Activated naive CD8-positive, alpha-beta T cell (primary cell): ENCODE measurements at regions not wholly inside any gene's neighbourhood (a gene's known extent, or its start where the extent isn't known, plus 50 kb on each side); places are given as distances from the start of the nearest gene placed in this dataset.

Experiments
- H3K27ac Mint-ChIP-seq: one replicate; pipeline ENCODE4 v1.8.0; 2021; ENCODE audit warnings: mixed read lengths
- H3K27me3 Mint-ChIP-seq: one replicate; pipeline ENCODE4 v1.8.0; 2021; ENCODE audit warnings: mixed read lengths
- H3K36me3 Mint-ChIP-seq: one replicate; pipeline ENCODE4 v1.8.0; 2021; ENCODE audit warnings: mixed read lengths
- H3K4me1 Mint-ChIP-seq: one replicate; pipeline ENCODE4 v1.8.0; 2021; ENCODE audit warnings: low read depth, mixed read lengths
- H3K4me3 Mint-ChIP-seq: one replicate; pipeline ENCODE4 v1.8.0; 2021; ENCODE audit warnings: mild to moderate bottlenecking, mixed read lengths
- H3K9me3 Mint-ChIP-seq: one replicate; pipeline ENCODE4 v1.8.0; 2021; ENCODE audit warnings: low read depth, mixed read lengths

- Mint-ChIP-seq H3K27ac (no peak overlapping the region), H3K4me1 (peaks cover 6% of the 10 kb centered on the region), H3K9me3 (no peaks in the 10 kb centered on the region), H3K4me3 (no peak overlapping the region), H3K27me3 (peaks cover 27% of the 10 kb centered on the region), H3K36me3 (no peaks in the 10 kb centered on the region)
These were observed 145.7 kb upstream of the GLI2 start for GRCh38 chr2:120589771-120590608.

DNA sequence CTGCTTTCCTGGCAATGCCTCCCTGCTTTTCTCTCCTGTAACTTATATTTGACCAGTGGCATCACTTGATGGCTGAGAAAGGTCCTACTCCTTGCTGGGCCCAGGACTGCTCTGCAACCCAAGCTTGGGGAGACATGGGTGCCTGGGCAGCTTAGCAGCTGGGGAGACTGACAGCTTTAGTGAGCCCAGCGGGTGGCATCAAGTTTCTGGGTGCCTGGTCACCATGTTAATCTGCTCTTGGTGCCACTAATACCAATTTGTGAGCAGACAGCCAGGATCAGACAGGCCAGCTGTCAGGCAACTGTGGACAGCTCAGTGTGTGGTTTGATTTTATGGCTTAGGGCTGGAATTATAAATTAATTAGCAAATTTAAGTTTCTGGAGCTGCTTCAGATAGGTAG, 144.8 kb upstream of the GLI2 start:
- H3K27ac Mint-ChIP-seq: no peak overlapping the region
- no peak overlapping the region for H3K4me3 Mint-ChIP-seq
- no peaks in the 10 kb centered on the region for H3K9me3 Mint-ChIP-seq

DNA sequence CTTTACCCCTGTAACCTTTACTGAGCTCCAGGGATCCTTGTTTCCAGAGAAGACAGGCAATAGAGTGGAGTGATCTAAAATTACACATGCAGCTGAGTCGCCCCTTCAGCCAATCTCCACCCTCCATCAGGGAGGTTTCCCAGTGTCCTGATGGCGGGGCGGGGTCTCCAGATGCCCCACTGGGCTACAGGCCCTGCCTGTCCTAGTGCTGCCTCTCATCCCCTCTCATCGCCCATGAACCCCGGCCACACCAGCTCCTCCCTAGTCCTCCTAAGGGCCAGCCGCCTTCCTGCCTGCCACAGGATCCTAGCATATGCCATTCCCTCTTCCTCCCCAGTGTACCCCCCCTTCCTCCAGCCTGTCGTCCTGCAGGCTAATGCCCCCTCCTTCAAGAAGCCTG, 144.1 kb upstream of the GLI2 start:
- H3K4me1 Mint-ChIP-seq: peaks cover 4% of the 10 kb centered on the region
- no peak overlapping the region for H3K4me3 Mint-ChIP-seq
- no peak overlapping the region for H3K27ac Mint-ChIP-seq
- peaks cover 15% of the 10 kb centered on the region for H3K27me3 Mint-ChIP-seq
- H3K9me3 Mint-ChIP-seq: no peaks in the 10 kb centered on the region
- H3K36me3 Mint-ChIP-seq: no peaks in the 10 kb centered on the region

More for the DNA sequence above, 144.8 kb upstream of the GLI2 start:
- H3K27me3 Mint-ChIP-seq: peaks cover 19% of the 10 kb centered on the region
- peaks cover 6% of the 10 kb centered on the region for H3K4me1 Mint-ChIP-seq
- H3K36me3 Mint-ChIP-seq: no peaks in the 10 kb centered on the region

DNA sequence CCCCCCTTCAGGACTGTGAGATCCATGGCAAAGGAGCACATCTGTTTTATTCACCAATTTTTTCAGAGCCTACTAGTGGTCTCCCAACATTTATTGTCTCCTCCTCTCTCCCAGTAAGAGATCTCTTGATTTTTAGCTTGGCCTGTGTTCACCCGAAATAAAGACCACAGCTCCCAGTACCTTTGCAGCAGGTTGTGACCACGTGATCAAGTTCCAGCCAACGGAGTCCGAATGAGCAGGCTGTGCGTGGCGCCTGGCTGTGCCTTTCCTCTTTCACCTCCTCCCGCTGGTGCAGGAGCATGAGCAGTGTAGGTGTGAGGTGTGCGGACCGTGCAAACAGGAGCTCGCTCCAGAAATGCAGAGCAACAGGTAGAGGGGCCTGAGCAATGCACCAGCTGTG, 143.6 kb upstream of the GLI2 start:
- Mint-ChIP-seq H3K4me3 (no peak overlapping the region), H3K9me3 (no peaks in the 10 kb centered on the region), H3K27ac (no peak overlapping the region), H3K27me3 (peaks cover 13% of the 10 kb centered on the region), H3K4me1 (peaks cover 2% of the 10 kb centered on the region), H3K36me3 (no peaks in the 10 kb centered on the region)

DNA sequence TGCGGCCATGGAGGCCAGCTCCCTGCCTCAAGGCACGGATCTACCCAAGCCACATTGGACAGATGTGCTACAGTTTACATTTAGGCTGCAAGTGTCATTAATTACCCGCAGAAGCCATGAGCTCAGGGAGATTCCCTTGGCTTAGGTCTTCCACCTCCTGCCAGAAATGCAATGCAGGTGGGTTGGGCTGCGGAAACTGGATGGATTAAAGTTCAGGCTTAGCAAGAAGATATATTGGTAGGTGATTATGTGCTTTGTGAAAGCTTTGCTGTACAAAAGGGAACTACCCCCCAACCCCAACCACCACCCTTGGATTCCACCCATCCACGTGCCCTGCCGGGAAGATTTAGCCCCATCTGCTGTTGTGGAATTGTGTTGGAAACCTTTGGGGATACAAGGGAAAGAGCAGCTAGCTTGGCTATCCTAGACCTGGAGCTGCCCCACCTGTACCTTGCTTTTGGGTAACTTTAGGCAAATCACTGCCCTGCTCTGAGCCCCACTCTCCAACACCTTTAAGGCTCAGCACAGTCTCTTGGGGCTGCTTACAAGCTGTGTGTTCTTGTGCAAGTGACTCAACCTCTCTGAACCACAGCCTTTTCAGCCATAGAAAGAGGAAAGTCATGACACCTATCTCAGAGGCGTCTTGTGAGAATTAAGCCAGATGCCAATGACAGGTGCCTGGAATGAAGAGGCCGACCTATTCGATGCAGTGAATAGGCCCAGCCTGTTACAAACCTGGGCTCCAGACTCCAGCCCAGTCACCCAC, 141.6 kb upstream of the GLI2 start:
- H3K9me3 Mint-ChIP-seq: no peaks in the 10 kb centered on the region
- H3K4me3 Mint-ChIP-seq: no peak overlapping the region
- H3K27me3 Mint-ChIP-seq: peaks cover 6% of the 10 kb centered on the region
- no peaks in the 10 kb centered on the region for H3K36me3 Mint-ChIP-seq
- no peaks in the 10 kb centered on the region for H3K4me1 Mint-ChIP-seq
- no peak overlapping the region for H3K27ac Mint-ChIP-seq

DNA sequence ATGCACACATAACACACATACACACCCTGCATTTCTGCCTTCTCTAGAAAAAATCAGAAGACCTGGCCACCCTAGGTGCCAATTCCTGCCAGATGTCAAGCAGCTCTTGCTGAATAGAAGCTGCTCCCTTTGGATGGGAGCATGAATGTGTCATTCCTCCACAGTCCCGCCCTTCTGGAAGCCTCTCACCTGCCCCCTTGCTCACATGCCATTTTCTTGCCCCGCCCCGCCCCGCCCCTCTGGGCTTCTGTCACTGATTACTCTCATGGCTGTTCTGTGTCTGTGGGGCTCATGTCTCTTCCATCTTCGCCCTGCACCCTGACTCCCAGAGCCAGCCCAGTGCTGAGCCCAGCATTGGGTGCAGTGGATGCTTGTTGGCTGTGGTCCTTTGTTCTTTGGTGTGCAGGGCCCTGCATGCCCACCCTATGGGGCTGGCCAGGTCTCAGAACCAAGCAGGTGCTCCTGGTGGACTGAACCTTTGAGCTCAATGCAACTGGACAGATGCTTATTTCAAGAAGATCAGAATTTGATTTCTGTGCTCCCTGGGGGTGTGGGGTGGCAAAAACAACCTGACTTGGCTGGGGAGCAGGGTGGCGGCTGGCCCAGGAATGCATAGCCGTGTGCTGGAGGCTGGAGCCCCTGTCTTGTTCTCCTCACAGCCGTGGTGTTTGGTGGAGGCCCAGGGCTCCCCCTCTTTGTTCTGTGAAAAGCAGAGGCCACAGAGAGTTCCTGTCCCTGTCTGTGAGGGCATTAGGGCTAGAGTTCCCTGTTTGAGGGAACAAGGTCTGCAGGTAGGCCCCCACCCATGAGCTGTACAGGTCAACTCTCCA, 140.6 kb upstream of the GLI2 start:
- H3K27ac Mint-ChIP-seq: no peak overlapping the region

DNA sequence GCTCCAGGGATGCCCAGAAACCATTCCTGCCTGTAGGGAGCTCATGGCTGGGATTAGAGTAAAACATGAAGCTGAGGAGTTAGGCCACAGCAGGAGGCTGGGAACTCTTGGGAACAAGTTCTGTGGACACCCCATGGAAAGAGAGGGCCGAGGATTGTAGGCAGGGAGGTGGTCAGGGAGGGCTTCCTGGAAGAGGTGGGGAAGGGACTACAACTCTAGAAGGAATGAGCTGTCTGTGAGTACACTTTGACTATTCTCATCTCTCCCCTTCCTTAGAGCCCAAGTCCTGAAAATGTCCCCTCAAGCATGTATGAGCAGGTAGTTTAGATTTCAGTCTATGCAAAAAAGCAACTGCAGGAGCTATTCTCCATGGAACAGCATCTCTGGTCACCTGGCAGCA, 139.9 kb upstream of the GLI2 start:
- Mint-ChIP-seq H3K27me3 (no peaks in the 10 kb centered on the region), H3K9me3 (no peaks in the 10 kb centered on the region), H3K4me3 (no peak overlapping the region), H3K4me1 (no peaks in the 10 kb centered on the region), H3K36me3 (no peaks in the 10 kb centered on the region), H3K27ac (no peak overlapping the region)

More for the DNA sequence above, 140.6 kb upstream of the GLI2 start:
- peaks cover 1% of the 10 kb centered on the region for H3K27me3 Mint-ChIP-seq
- no peak overlapping the region for H3K4me3 Mint-ChIP-seq
- H3K36me3 Mint-ChIP-seq: no peaks in the 10 kb centered on the region
- no peaks in the 10 kb centered on the region for H3K4me1 Mint-ChIP-seq
- no peaks in the 10 kb centered on the region for H3K9me3 Mint-ChIP-seq

DNA sequence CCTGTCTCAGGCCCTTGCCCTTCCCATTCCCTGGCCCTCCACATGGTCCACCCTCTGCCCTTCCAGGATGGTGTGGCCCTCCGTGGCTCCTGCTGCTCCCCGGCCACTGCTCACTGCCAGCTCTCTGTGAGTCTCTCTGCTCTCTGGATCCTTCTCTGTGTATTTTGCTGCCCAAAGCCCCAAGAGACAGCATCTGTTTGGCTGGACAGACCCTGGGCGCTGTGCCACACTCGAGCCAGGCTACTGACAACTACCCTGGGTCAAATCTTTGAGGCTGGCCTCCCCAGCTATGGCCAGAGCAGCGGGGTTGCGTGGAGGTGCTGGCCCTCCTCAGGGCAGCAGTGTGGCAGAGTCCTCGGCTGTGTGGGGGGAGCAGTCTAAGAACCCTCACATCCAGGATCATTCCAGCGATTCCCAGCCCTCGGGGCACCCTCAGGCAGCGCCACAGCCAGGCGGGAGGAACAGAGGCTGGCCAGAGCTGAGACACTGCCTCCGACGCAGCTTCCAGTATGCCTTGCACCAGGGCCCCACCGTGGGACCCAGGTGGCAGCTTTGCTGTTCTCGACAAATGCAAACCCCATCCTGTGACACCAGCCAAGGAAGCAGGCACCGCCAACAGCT, 139.4 kb upstream of the GLI2 start:
- Mint-ChIP-seq H3K36me3 (no peaks in the 10 kb centered on the region), H3K27ac (no peak overlapping the region), H3K4me3 (no peak overlapping the region), H3K9me3 (no peaks in the 10 kb centered on the region), H3K27me3 (no peaks in the 10 kb centered on the region), H3K4me1 (no peaks in the 10 kb centered on the region)

DNA sequence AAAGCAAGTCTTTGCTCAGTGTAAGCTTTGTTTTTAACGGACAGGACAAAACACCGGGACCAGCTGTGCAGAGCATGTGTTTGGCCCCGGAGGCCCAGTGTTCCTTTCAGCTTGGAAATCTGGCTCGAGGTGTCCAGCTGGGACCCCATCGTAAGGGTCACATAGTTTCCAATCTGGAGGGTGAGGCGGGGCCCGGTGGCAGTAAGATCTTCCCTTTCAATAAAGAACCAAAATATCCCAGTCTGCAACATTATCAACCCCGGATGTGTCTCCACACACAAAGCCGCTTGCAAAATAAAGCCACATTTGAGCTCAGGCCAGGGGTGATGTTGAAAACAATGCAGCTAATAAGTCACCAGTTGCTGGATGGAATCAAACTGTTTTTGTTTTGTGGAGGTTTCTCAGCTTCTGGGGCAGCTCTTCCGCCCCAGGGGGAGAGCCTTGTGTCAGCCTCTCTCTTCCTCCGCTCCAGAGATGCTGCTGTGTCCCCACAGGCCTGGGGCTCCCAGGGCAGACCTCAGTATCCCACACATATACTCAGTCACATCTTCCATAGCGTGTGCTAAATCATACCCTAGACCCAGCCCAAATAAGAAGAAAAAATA, 138.6 kb upstream of the GLI2 start:
- Mint-ChIP-seq H3K27me3 (peaks cover under 1% of the 10 kb centered on the region), H3K9me3 (no peaks in the 10 kb centered on the region), H3K36me3 (no peaks in the 10 kb centered on the region), H3K4me3 (no peak overlapping the region), H3K27ac (no peak overlapping the region), H3K4me1 (no peaks in the 10 kb centered on the region)

- Mint-ChIP-seq H3K27ac (no peak overlapping the region), H3K4me3 (no peak overlapping the region), H3K4me1 (no peaks in the 10 kb centered on the region), H3K9me3 (no peaks in the 10 kb centered on the region), H3K36me3 (no peaks in the 10 kb centered on the region), H3K27me3 (peaks cover 1% of the 10 kb centered on the region)
These were observed 138.0 kb upstream of the GLI2 start for GRCh38 chr2:120597595-120598193.

- Mint-ChIP-seq H3K36me3 (no peaks in the 10 kb centered on the region), H3K9me3 (no peaks in the 10 kb centered on the region), H3K27me3 (peaks cover 1% of the 10 kb centered on the region), H3K27ac (no peak overlapping the region), H3K4me3 (no peak overlapping the region), H3K4me1 (no peaks in the 10 kb centered on the region)
These were observed 137.3 kb upstream of the GLI2 start for GRCh38 chr2:120598416-120598815.

GRCh38 chr2:120599072-120599471, 136.6 kb upstream of the GLI2 start:
- Mint-ChIP-seq H3K36me3 (no peaks in the 10 kb centered on the region), H3K4me3 (no peak overlapping the region), H3K27me3 (peaks cover 1% of the 10 kb centered on the region), H3K9me3 (no peaks in the 10 kb centered on the region), H3K27ac (no peak overlapping the region), H3K4me1 (no peaks in the 10 kb centered on the region)

DNA sequence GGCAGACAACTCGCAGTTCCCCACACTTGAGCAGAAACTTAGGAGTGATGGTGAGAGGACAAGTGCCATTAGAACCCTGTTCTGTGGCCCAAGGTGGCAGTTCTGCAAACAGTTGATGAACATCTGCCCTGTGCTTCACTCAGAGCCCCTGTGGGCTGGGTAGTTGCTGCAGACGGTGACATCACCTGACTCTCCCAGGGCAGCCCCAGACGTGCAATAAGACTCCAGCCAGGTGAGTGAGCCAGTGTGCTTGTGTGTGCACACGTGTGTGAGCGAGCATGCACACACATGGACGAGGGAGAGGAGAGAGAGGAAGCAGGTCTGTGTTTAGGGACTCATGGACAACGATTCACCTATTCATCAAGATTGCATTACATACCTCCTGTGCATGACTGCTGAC, 136.0 kb upstream of the GLI2 start:
- H3K9me3 Mint-ChIP-seq: no peaks in the 10 kb centered on the region
- no peaks in the 10 kb centered on the region for H3K36me3 Mint-ChIP-seq
- H3K27me3 Mint-ChIP-seq: peaks cover 1% of the 10 kb centered on the region
- H3K4me1 Mint-ChIP-seq: no peaks in the 10 kb centered on the region
- no peak overlapping the region for H3K4me3 Mint-ChIP-seq
- H3K27ac Mint-ChIP-seq: no peak overlapping the region

DNA sequence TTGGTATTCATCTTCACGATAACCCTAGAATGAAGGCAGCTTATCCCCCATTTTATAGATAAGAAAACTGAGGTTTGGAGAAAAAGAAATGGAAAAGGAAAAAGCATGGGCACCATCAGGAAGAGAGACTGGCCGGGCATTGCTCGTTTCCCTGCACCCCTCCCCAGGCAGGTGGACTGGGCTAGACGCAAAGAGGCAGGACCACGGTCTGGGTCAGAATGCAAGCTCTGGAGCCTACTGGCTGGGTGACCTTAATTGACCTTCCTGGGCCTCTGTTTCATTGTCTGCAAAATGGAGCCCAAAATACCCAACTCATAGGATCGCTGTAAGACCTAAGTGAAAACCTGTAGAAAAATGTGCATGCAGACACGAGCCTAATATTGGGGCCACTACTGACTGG, 135.3 kb upstream of the GLI2 start:
- Mint-ChIP-seq H3K9me3 (no peaks in the 10 kb centered on the region), H3K4me1 (no peaks in the 10 kb centered on the region), H3K4me3 (no peak overlapping the region), H3K27ac (no peak overlapping the region), H3K27me3 (peaks cover 1% of the 10 kb centered on the region), H3K36me3 (no peaks in the 10 kb centered on the region)
